Keratinocyte (primary cell): ENCODE measurements at regions not wholly inside any gene's neighbourhood (a gene's known extent, or its start where the extent isn't known, plus 50 kb on each side); places are given as distances from the start of the nearest gene placed in this dataset.

Experiments used
- DNase-seq: peaks from one replicate; pipeline ENCODE4 v3.0.0-alpha.2; 2011; ENCODE audit warnings: low read depth, missing footprints, low spot score
- FAIRE-seq: peaks from 2 replicates; lab custom pipeline; 2011; peaks lifted over from hg19 to GRCh38; lab: Jason Lieb, UNC
- H2AFZ ChIP-seq: 2 replicates; pipeline ENCODE4 v1.6.0; 2012; ENCODE audit warnings: low read length, control low read depth, inconsistent platforms; ENCODE audit not compliant: control insufficient read depth
- H3K27ac ChIP-seq: 2 replicates; pipeline ENCODE4 v1.5.1; 2011; ENCODE audit warnings: low read length; ENCODE audit not compliant: control insufficient read depth, insufficient read depth
- H3K27me3 ChIP-seq: 3 replicates; pipeline ENCODE4 v1.6.0; 2011; ENCODE audit warnings: low read length; ENCODE audit not compliant: control insufficient read depth, insufficient read depth; ENCODE audit errors: extremely low read depth
- H3K36me3 ChIP-seq, 2 experiments: 2 replicates in 1 of 2; 3 replicates in 1 of 2; pipeline ENCODE4 v1.5.1; 2011; ENCODE audit warnings: low read length in 2 of 2, mild to moderate bottlenecking in 1 of 2; ENCODE audit not compliant: control insufficient read depth in 2 of 2, insufficient read depth in 2 of 2; ENCODE audit errors: extremely low read depth in 1 of 2
- H3K4me1 ChIP-seq: 3 replicates; pipeline ENCODE4 v1.5.1; 2011; ENCODE audit warnings: low read length; ENCODE audit not compliant: control insufficient read depth, insufficient read depth; ENCODE audit errors: extremely low read depth
- H3K4me2 ChIP-seq: 3 replicates; pipeline ENCODE4 v1.6.0; 2011; ENCODE audit warnings: low read depth, low read length; ENCODE audit not compliant: control insufficient read depth, insufficient read depth; ENCODE audit errors: extremely low read depth
- H3K4me3 ChIP-seq, 3 experiments: fragments of 200-600 bp in 1 of 3; sonication (generic) in 1 of 3; 2 replicates in 2 of 3; 3 replicates in 1 of 3; pipeline ENCODE4 v1.5.1; 2011 to 2016; ENCODE audit warnings: low read length in 3 of 3, mild to moderate bottlenecking in 3 of 3, control low read depth in 2 of 3, inconsistent platforms in 1 of 3, low read depth in 1 of 3, mixed read lengths in 1 of 3, mixed run types in 1 of 3, moderate library complexity in 1 of 3; ENCODE audit not compliant: control insufficient read depth in 2 of 3, insufficient read depth in 2 of 3; ENCODE audit errors: extremely low read depth in 1 of 3
- H3K79me2 ChIP-seq: 2 replicates; pipeline ENCODE4 v1.6.0; 2012; ENCODE audit warnings: low read length; ENCODE audit not compliant: control insufficient read depth, insufficient read depth
- H3K9ac ChIP-seq: 3 replicates; pipeline ENCODE4 v1.6.0; 2011; ENCODE audit warnings: low read length; ENCODE audit not compliant: control insufficient read depth, insufficient read depth; ENCODE audit errors: extremely low read depth
- H3K9me1 ChIP-seq: 3 replicates; pipeline ENCODE4 v1.6.0; 2011; ENCODE audit warnings: low read length; ENCODE audit not compliant: control insufficient read depth, insufficient read depth; ENCODE audit errors: extremely low read depth
- H3K9me3 ChIP-seq: 2 replicates; pipeline ENCODE4 v1.5.1; 2012; ENCODE audit warnings: low read depth, low read length; ENCODE audit not compliant: control insufficient read depth
- H4K20me1 ChIP-seq: 3 replicates; pipeline ENCODE4 v1.6.0; 2011; ENCODE audit warnings: low read length; ENCODE audit not compliant: control insufficient read depth, insufficient read depth; ENCODE audit errors: extremely low read depth
- CTCF ChIP-seq, 3 experiments: IDR thresholded peaks in 1 of 3; conservative IDR thresholded peaks in 1 of 3; optimal IDR thresholded peaks in 1 of 3; 2 replicates in 2 of 3; 3 replicates in 1 of 3; pipeline versions ENCODE3 to v1.5.1; 2011; ENCODE audit warnings: low read length in 3 of 3, mild to moderate bottlenecking in 3 of 3, moderate library complexity in 2 of 3, control low read depth in 1 of 3, inconsistent platforms in 1 of 3; ENCODE audit not compliant: insufficient read depth in 2 of 3; ENCODE audit errors: extremely low read depth in 1 of 3
- EZH2 ChIP-seq: IDR thresholded peaks from one replicate; pipeline ENCODE4 v1.6.1; 2012; ENCODE audit warnings: inconsistent platforms, mild to moderate bottlenecking, low read length, moderate library complexity
- dilution Hi-C: fragments of 300-500 bp; cut with MboI; formaldehyde crosslinking; loops from one replicate; pipeline ENCODE4 v1.7.0; 2020; ENCODE audit warnings: low sequenced_read_pairs; ENCODE audit not compliant: extremely low pct_ligation_motif_present

GRCh38 chr12:124466216-124467128, 100.9 kb downstream of the NCOR2 start:
- Histone ChIP-seq H3K4me2 (no peak overlapping the region), H3K4me3 (no peak overlapping the region), H3K9me1 (no peaks in the 10 kb centered on the region), H3K4me1 (no peaks in the 10 kb centered on the region), H2AFZ (no peak overlapping the region), H3K27ac (no peak overlapping the region), H3K36me3 (peaks cover 39 to 44% of the 10 kb centered on the region in 2 experiments), H3K9me3 (peaks cover 11% of the 10 kb centered on the region), H3K27me3 (no peaks in the 10 kb centered on the region), H3K9ac (no peak overlapping the region), H3K79me2 (peaks cover 19% of the 10 kb centered on the region), H4K20me1 (peaks cover 14% of the 10 kb centered on the region)
- DNase-seq (no peak), FAIRE-seq (no peak)
- no peak for TF ChIP-seq EZH2
- TF ChIP-seq CTCF (optimal IDR thresholded peaks at IDR 0.05 in 1 of 3, IDR thresholded peaks at IDR 0.05 in 1 of 3, conservative IDR thresholded peaks at IDR 0.05 in 1 of 3; ENCODE audit: extremely low read depth in 1 of 3, insufficient read depth in 2 of 3, low read length in 3 of 3) = no peak
- dilution Hi-C loops = no loop called here

- peaks cover 15% of the 10 kb centered on the region for H4K20me1 ChIP-seq
- FAIRE-seq = no peak
- no peak overlapping the region for H3K9ac ChIP-seq
- H3K27me3 ChIP-seq = no peaks in the 10 kb centered on the region
- dilution Hi-C loops = no loop called here
- no peak for TF ChIP-seq CTCF (optimal IDR thresholded peaks at IDR 0.05 in 1 of 3, IDR thresholded peaks at IDR 0.05 in 1 of 3, conservative IDR thresholded peaks at IDR 0.05 in 1 of 3; ENCODE audit: extremely low read depth in 1 of 3, insufficient read depth in 2 of 3, low read length in 3 of 3)
- TF ChIP-seq EZH2 = no peak
- no peaks in the 10 kb centered on the region for H3K9me1 ChIP-seq
- peaks cover 42 to 44% of the 10 kb centered on the region in 2 experiments for H3K36me3 ChIP-seq
- H3K4me2 ChIP-seq = no peak overlapping the region
- no peak overlapping the region for H3K4me3 ChIP-seq
- H3K9me3 ChIP-seq = peaks cover 11% of the 10 kb centered on the region
- H3K79me2 ChIP-seq = peaks cover 20% of the 10 kb centered on the region
- no peaks in the 10 kb centered on the region for H3K4me1 ChIP-seq
- DNase-seq = no peak
- H2AFZ ChIP-seq = no peak overlapping the region
- H3K27ac ChIP-seq = no peak overlapping the region
These were observed 101.9 kb downstream of the NCOR2 start for GRCh38 chr12:124465473-124465872.
